Hematopoietic multipotent progenitor cell treated with erythropoietin and hydrocortisone succinate and interleukin-3 and kit ligand, for 17 days (in vitro differentiated cells): ENCODE measurements at regions not wholly inside any gene's neighbourhood (a gene's known extent, or its start where the extent isn't known, plus 50 kb on each side); places are given as distances from the start of the nearest gene placed in this dataset.

Experiments
- DNase-seq: peaks from one replicate; pipeline ENCODE4 v3.0.0-alpha.2; 2015; ENCODE audit warnings: low spot score

DNA sequence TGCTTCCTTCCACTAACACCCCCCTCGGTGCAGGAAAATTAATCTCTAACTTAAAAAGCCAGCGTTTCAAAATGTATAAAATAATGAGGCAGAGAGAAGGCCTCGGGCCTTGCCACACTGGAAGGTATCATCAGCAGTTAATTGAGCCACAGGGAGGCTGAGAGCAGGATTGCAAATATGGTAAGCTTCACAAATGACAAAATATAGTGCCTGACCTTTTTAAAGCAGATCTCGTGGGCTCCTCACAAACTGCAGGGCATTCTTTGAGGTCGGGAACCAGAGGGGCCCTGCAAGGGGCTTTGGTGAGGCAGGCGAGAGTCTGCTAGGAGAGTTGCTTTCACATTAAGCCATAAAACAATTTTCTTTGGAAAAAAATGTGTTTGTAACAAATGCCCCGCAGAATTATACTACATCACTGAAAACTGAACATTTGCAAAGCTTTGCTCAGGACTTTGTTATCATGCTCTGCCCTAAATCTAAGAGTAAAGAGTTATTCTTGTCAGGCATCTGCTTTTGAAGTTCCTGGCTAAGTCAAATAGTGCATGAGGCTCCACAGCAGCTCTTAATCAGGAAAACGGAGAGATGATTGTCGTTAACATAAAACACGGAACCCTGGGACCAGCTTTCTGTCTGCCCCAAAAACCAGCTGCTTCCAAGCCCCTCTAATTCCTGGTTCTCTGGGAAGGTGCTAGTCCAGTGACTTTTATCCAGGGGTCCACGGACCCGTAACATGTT, 61.4 kb upstream of the SYT13 start:
- no peak for DNase-seq

DNA sequence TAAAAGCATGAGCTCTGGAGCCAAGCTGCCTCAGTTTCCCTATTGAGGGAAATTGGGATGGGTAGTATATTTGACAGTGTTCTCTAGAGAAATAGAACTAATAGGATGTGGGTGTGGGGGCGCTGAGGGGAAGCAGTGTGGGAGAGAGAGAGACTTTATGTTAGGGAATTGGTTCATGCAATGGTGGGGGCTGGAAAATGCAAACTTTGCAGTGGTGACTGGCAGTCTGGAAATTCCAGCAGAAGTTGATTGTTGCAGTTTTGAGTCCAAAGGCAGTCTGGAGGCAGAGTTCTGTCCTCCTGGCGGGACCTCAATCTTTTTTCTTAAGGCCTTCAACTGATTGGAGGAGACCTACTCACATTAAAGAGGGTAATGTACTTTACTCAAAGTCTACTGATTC, 59.4 kb upstream of the SYT13 start:
- no peak for DNase-seq

DNA sequence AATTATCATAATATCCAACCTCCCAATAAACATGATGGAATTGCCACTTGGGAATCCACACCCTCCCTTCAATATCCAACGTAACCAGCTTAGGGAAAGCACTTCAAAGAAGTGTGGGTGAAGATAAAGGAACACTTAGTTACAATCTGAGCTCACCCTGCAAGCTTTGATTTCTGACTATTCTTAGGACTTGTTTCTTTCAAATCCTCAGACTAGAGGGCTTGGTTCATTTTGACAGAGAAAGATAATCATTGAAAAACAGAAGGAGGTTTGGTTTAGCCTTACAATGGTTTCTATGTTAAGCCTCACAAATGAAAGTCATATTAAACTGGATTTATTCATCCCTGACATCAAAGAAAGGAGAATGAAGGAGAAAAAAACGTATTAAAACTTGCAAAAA, 57.9 kb upstream of the SYT13 start:
- no peak for DNase-seq

DNA sequence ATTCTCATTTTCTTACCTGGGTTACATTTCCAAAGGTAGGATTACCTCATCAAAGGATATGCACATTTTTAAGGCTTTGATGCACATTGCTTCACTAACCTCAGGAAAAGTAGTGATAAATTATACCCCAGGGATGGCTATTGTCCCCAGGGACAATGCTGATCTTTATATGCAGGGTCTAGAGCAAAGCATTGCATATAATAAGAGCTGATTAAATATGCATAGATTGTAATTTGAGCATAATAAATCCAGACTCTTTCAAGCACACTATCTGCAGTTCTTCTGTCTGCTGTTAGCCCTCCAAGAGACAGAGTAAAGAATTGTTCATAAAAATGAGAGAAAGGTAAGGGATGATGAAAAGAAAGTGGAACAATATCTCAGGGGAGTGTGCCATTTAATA, 57.3 kb upstream of the SYT13 start:
- no peak for DNase-seq

DNA sequence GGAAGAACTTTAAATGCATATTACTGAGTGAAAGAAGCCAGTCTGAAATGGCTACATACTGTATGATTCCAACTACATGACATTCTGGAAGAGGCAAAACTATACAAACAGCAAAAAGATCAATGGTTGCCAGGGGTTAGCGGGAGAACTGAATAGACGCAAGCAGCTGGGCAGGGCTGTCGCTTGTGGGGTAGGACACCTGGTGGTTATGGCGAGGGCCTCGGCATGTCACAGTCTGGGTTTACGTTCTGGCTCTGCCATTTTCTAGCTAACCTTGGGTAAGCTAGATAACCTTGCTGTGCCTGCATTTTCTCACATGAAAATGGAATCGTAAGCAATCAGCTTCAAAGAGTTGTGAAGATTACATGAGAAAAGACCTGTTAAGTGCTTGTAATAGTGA, 55.2 kb upstream of the SYT13 start:
- DNase-seq, result no peak

DNA sequence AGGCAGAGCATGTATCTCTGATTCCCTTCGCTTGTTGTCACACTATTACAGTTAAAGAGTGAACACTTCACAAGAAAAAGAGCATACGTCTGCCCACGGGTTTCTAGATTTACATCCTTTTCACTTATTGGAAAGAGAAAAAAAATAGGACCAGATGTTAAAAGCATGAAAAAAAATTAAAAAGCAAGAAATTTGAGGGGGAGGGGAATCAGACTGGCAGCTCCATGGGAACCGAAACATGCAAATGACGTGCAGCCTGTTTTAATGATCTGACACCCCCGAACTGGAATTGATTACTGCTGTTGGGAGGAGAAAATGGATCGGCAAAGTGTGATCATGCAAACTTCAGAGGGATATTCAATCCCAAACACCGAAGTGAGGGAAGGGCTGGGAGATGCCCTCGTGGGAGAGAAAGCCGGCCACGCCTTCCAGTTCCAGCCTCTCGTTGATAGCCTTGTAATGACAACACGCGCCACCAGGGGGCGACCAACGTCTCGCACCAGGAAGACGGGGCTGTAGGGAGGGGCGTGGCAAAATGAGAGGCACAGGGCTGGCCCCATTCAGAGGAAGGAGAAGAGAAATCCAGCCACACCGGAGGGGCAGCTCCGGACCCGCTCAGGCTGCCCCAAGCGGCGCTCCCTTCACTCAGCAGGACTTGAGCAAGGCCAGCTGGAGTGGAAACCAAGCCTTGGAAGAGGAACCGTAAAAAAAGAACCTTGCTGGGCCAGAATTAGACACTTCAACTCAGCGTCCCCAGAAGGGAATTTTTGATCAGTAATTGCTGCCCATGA, 53.8 kb upstream of the SYT13 start:
- peak; percentile 81 for DNase-seq

DNA sequence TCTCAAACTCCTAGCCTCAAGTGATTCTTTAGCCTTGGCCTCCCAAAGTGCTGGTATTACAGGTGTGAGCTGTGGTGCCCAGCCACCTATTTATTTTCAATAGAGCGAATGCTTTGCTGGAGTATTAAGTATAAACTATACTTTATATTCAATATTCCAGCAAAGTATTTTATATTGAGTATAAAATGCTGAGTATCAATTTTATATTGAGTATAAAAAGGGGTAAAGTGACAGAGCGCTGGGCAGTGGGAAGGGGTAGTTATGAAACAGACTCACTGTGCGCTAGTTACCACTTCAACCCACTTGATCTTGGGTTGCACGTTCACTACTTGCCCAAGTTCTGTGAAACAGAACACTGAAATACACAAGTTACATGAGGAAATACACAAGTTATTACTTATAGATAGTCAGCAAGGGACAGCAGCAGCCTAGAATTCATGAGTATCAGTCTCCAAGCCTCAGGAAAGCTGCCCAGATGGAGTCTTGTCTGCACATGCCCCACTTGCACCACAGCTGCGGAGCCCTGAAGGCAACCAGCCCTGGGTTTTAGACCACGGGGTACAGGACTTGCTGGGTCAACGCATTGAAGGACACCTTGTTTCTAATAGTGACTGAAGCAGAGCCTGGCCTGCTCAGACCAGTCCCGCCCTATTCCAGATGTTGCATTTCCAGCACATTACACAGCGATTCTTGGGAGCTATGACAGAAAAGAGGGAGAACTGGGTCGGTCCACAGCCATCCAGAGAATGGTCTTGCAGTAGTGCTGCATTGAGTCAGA, 51.6 kb upstream of the SYT13 start:
- no peak for DNase-seq

DNA sequence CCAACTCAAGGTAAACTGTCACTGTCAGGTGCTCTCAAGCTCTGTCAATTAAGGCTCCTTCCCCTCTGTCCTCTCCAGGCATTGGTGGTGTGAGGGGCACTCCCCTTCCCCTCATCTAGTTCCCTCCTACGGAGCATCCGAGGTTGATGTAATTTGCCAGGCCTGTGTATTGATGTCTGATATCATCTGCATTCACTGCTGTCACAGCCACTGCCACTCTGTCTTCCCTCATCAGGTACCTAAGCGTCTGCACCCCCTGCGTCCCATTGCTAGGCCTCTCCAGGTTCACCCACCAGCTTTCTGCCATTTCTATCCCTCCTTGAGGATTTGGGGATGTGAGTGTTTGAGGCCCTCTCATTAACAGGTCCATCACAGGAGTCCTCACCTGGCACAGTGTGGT, 50.0 kb upstream of the SYT13 start:
- no peak for DNase-seq
